Right lobe of liver (tissue), 6 donors: ENCODE measurements at regions not wholly inside any gene's neighbourhood (a gene's known extent, or its start where the extent isn't known, plus 50 kb on each side); places are given as distances from the start of the nearest gene placed in this dataset.

Experiments
- ATAC-seq, 4 donors: fragments of 200-7000 bp; cut with Tn5 transposase; one replicate each; pipeline ENCODE4 v1.9.1; 2020; ENCODE audit warnings: mild to moderate bottlenecking in 4 of 4, moderate library complexity in 4 of 4
- DNase-seq, 3 donors: peaks; one replicate each; pipeline ENCODE4 v3.0.0-alpha.2; 2020
- H3K27ac ChIP-seq, 3 donors: fragments of 200-600 bp; one replicate each; pipeline ENCODE4 v1.8.0; 2022
- H3K27me3 ChIP-seq, 2 donors: fragments of 200-600 bp; one replicate each; pipeline ENCODE4 v1.8.0; 2022
- H3K36me3 ChIP-seq, 4 donors: fragments of 200-600 bp; sonication (generic) in 1 of 4; one replicate each; pipeline versions ENCODE4 v1.5.1 to v1.8.0; 2017 to 2022; ENCODE audit warnings: control low read depth in 1 of 4
- H3K4me1 ChIP-seq, 4 donors: fragments of 200-600 bp; sonication (generic) in 1 of 4; one replicate each; pipeline versions ENCODE4 v1.5.1 to v1.8.0; 2017 to 2022; ENCODE audit warnings: control low read depth in 1 of 4
- H3K4me3 ChIP-seq, 3 donors: fragments of 200-600 bp; one replicate each; pipeline ENCODE4 v1.8.0; 2022
- H3K9me3 ChIP-seq, 4 donors: fragments of 200-600 bp; sonication (generic) in 1 of 4; one replicate each; pipeline versions ENCODE4 v1.5.1 to v1.8.0; 2017 to 2022; ENCODE audit warnings: control low read depth in 1 of 4
- CTCF ChIP-seq, 4 donors: fragments of 200-600 bp in 3 of 4; fragments of 450-650 bp in 1 of 4; IDR thresholded peaks; one replicate each; pipeline versions ENCODE4 v1.5.1 to v1.8.0; 2016 to 2022; ENCODE audit warnings: antibody characterized with exemption in 4 of 4, mild to moderate bottlenecking in 2 of 4
- POLR2A ChIP-seq: fragments of 450-650 bp; IDR thresholded peaks from one replicate; pipeline ENCODE4 v1.6.1; 2017; ENCODE audit warnings: antibody characterized with exemption, mild to moderate bottlenecking
- WGBS: methylation state at CpG from one replicate; pipeline ENCODE4 v1.1.6; 2018; ENCODE audit warnings: low coverage, low lambda C conversion rate; ENCODE audit not compliant: insufficient coverage; ENCODE audit errors: missing lambda C conversion rate; 5-methylcytosine and 5-hydroxymethylcytosine counted together
- intact Hi-C, 2 donors: fragments of 100-400 bp; cut with DNase I; formaldehyde crosslinking; loops; one replicate each; pipeline versions ENCODE4 v1.11.2 to v1.14.1; 2022
- donor health status: DM: no; HTN: yes; CAD: no.
- donor health status: DM: no; HTN: no; CAD: no.
- donor health status: DM: no; HTN: no; CAD: no.
- donor health status: DM: no; HTN: yes; CAD: no.
- donor health status: DM: no; HTN: yes; CAD: no.

DNA sequence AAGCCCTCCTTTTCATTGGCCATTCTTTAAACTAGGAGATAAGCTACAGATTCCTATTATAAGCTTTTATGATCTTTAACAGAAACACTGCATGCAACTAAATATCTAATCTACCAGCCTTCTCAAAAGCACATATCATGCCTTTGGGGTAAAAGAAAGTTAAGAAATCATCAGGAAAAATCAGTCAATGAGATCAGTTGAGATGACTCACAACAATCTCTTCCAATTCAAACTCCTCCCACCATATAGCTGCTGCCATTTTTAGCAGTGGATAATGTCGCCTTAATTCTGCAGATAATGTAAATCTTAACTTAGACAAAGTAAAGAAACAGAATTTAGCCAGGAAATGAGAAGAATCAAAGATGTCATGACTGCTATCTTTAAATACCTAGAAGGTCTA is 135.2 kb upstream of the BCL6 start:
- H3K4me1 ChIP-seq, result peaks cover 0 to 14% (median 0%) of the 10 kb centered on the region in 4 donors
- H3K9me3 ChIP-seq, result no peaks in the 10 kb centered on the region
- no peaks in the 10 kb centered on the region for H3K36me3 ChIP-seq
- H3K27ac ChIP-seq, result no peak overlapping the region
- no peak for TF ChIP-seq POLR2A
- no peak for TF ChIP-seq CTCF (IDR thresholded peaks at IDR 0.05)
- H3K27me3 ChIP-seq, result no peaks in the 10 kb centered on the region
- no peak overlapping the region for H3K4me3 ChIP-seq
- no peak for DNase-seq
- no peak for ATAC-seq
- 95% methylated on average over 1 of the region's 1 CpG for WGBS
- intact Hi-C loops, result no loop called here

DNA sequence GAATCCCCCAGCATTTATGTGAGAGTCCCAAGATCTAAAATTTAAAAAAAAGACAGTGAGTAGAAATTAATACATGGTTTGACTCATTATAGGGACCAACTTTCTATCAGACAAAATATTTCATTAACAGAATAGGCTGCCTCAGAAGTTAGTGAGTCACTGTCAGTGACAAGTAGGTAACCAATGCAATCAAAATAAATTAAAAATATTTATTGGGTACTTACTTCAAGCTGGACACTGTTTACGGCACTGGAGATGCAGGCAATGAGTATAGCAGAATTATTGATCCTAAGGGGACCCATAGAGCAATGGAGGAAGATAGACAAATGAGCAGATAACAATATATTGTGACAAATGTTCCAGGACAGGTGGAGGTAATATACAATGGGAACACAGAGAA is 135.6 kb upstream of the BCL6 start:
- Histone ChIP-seq H3K27ac (no peak overlapping the region), H3K4me3 (no peak overlapping the region), H3K9me3 (no peaks in the 10 kb centered on the region), H3K4me1 (peaks cover 0 to 14% (median 0%) of the 10 kb centered on the region in 4 donors), H3K27me3 (no peaks in the 10 kb centered on the region), H3K36me3 (no peaks in the 10 kb centered on the region)
- DNase-seq (no peak), ATAC-seq (no peak)
- WGBS, result 85% methylated on average over 1 of the region's 1 CpG
- intact Hi-C loops, result no loop called here
- no peak for TF ChIP-seq CTCF (IDR thresholded peaks at IDR 0.05)
- no peak for TF ChIP-seq POLR2A

DNA sequence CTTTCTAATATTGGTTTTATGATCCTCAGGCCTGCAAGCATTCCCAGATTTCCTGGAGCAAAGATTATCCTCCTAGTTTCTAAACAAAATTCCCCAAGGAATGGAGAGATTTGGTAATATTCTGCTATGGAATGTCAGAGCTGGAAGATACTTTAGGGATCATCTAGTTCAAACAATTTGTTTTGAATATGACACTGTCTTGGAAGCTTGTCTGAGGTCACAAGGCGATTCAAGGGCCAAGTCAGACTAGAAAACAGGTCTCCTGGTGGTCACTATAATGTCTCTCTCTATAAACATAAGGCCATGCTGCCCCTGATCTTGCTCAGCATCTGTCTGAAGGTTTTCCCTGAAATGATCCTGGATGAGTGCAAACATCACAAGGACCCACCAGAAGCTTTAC is 143.4 kb upstream of the BCL6 start:
- Histone ChIP-seq H3K27ac (peak overlapping the region in 1 of 3 donors; percentile 42), H3K4me3 (no peak overlapping the region), H3K36me3 (no peaks in the 10 kb centered on the region), H3K9me3 (no peaks in the 10 kb centered on the region), H3K4me1 (peaks cover 0 to 14% (median 4%) of the 10 kb centered on the region in 4 donors), H3K27me3 (no peaks in the 10 kb centered on the region)
- ATAC-seq (no peak), DNase-seq (no peak)
- TF ChIP-seq CTCF (IDR thresholded peaks at IDR 0.05) (no peak), POLR2A (no peak)
- WGBS, result 78% methylated on average over 1 of the region's 1 CpG
- intact Hi-C loops, result no loop called here

DNA sequence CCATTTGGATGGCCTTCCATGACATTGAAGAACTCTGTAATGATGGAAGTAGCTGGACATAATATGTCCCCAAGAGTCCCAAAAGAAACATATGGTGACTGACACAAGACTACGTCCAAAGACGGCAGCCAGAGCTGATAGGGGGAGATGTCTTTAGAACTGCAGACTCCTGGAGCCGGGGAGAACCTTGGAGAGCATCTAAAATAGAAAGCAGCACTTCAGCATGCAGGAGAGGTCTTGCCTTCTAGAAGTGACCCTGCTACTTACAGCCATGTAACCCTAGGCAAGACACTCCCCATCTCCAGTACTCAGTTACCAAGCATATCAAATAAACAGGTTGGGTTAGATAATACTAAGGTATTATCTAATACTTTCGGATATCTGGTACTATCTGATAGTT is 143.8 kb upstream of the BCL6 start:
- Histone ChIP-seq H3K9me3 (no peaks in the 10 kb centered on the region), H3K4me3 (no peak overlapping the region), H3K27ac (peak overlapping the region in 1 of 3 donors; percentile 42), H3K27me3 (no peaks in the 10 kb centered on the region), H3K4me1 (peaks cover 0 to 14% (median 4%) of the 10 kb centered on the region in 4 donors), H3K36me3 (no peaks in the 10 kb centered on the region)
- no peak for DNase-seq
- intact Hi-C loops, result no loop called here
- 64% methylated on average over 3 of the region's 4 CpGs for WGBS
- ATAC-seq, result peak in 2 of 4 donors; percentile 12 to 16
- TF ChIP-seq POLR2A (no peak), CTCF (IDR thresholded peaks at IDR 0.05) (no peak)
